WTC11 (cell line): ENCODE measurements at regions not wholly inside any gene's neighbourhood (a gene's known extent, or its start where the extent isn't known, plus 50 kb on each side); places are given as distances from the start of the nearest gene placed in this dataset.

Experiments
- ATF1 ChIP-seq: sonication (generic); formaldehyde crosslinking; IDR thresholded peaks from 2 replicates; pipeline ENCODE4 v1.8.1; 2023; ENCODE audit warnings: mild to moderate bottlenecking, moderate library complexity, missing genetic modification reagents
- CTCF ChIP-seq: fragments of 200-600 bp; IDR thresholded peaks from 2 replicates; pipeline ENCODE4 v1.8.0; 2022; ENCODE audit warnings: antibody characterized with exemption
- ESRRA ChIP-seq: sonication (generic); formaldehyde crosslinking; IDR thresholded peaks from 2 replicates; pipeline ENCODE4 v1.8.1; 2022; ENCODE audit warnings: mild to moderate bottlenecking, missing genetic modification reagents, borderline replicate concordance
- GTF2I ChIP-seq: fragments of 250-450 bp; sonication (Bioruptor Pico); conservative IDR thresholded peaks from 2 replicates; pipeline ENCODE4 v1.4.0; 2021; ENCODE audit warnings: mild to moderate bottlenecking
- NFYB ChIP-seq: sonication (generic); formaldehyde crosslinking; conservative IDR thresholded peaks from 2 replicates; pipeline ENCODE4 v1.8.0; 2022; ENCODE audit warnings: low read depth, missing genetic modification reagents
- ZNF121 ChIP-seq: sonication (generic); formaldehyde crosslinking; IDR thresholded peaks from 2 replicates; pipeline ENCODE4 v1.8.0; 2023; ENCODE audit warnings: missing genetic modification reagents
- ZNF416 ChIP-seq: fragments of 250-450 bp; sonication (Bioruptor Pico); IDR thresholded peaks from 2 replicates; pipeline ENCODE4 v1.9.0; 2021; ENCODE audit warnings: mild to moderate bottlenecking, inconsistent platforms
- ZNF423 ChIP-seq: fragments of 250-450 bp; sonication (Bioruptor Pico); IDR thresholded peaks from 2 replicates; pipeline ENCODE4 v2.1.2; 2022; ENCODE audit warnings: mild to moderate bottlenecking, moderate library complexity
- TF ChIP-seq, protein P1 (sequence below): sonication (generic); formaldehyde crosslinking; conservative IDR thresholded peaks from 2 replicates; pipeline ENCODE4 v1.8.1; 2022; ENCODE audit warnings: mild to moderate bottlenecking, missing genetic modification reagents
- TF ChIP-seq, protein P2 (sequence below): fragments of 250-450 bp; sonication (Bioruptor Pico); IDR thresholded peaks from 2 replicates; pipeline ENCODE4 v1.9.0; 2021; ENCODE audit warnings: moderate library complexity, mild to moderate bottlenecking, inconsistent platforms, borderline replicate concordance
- TF ChIP-seq, protein P3 (sequence below): sonication (generic); formaldehyde crosslinking; IDR thresholded peaks from 2 replicates; pipeline ENCODE4 v1.8.1; 2022; ENCODE audit warnings: low read depth, mild to moderate bottlenecking, moderate library complexity, missing genetic modification reagents, borderline replicate concordance

DNA sequence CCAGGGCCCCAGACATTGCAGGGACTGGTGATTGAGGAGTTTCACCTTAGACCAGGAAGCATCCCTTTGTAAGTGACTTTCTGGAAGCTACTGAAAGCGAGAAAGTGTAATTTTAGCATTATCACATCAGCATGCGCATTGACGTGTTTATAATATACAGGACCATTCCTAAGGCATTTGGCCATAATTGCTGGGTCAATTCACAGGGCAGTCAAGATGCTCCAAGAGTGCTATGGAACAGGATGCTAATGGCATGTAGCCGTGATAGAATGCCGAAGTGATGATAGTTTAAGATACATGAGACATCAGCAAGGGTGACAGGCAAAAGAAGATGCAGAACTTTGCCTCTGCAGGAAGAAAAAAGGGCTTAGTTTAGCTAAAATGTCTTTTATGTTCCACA is 347.6 kb upstream of the NBEA start:
- TF ChIP-seq, protein P1, sequence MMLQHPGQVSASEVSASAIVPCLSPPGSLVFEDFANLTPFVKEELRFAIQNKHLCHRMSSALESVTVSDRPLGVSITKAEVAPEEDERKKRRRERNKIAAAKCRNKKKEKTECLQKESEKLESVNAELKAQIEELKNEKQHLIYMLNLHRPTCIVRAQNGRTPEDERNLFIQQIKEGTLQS: no peak
- no peak for TF ChIP-seq ATF1 (CRISPR knock-in tag)
- no peak for TF ChIP-seq CTCF
- TF ChIP-seq NFYB: no peak
- no peak for TF ChIP-seq ESRRA
- TF ChIP-seq GTF2I (CRISPR knock-in tag): no peak
- TF ChIP-seq ZNF121 (CRISPR knock-in tag): no peak
- no peak for TF ChIP-seq ZNF423 (CRISPR knock-in tag)
- TF ChIP-seq, protein P2, sequence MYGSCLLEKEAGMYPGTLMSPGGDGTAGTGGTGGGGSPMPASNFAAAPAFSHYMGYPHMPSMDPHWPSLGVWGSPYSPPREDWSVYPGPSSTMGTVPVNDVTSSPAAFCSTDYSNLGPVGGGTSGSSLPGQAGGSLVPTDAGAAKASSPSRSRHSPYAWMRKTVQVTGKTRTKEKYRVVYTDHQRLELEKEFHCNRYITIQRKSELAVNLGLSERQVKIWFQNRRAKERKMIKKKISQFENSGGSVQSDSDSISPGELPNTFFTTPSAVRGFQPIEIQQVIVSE (CRISPR knock-in tag): no peak
- no peak for TF ChIP-seq ZNF416 (CRISPR knock-in tag)
- TF ChIP-seq, protein P3, sequence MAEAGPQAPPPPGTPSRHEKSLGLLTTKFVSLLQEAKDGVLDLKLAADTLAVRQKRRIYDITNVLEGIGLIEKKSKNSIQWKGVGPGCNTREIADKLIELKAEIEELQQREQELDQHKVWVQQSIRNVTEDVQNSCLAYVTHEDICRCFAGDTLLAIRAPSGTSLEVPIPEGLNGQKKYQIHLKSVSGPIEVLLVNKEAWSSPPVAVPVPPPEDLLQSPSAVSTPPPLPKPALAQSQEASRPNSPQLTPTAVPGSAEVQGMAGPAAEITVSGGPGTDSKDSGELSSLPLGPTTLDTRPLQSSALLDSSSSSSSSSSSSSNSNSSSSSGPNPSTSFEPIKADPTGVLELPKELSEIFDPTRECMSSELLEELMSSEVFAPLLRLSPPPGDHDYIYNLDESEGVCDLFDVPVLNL (CRISPR knock-in tag): no peak
